Stomach (tissue), 4 donors: ENCODE measurements at regions not wholly inside any gene's neighbourhood (a gene's known extent, or its start where the extent isn't known, plus 50 kb on each side); places are given as distances from the start of the nearest gene placed in this dataset.

Experiments used
- POLR2A ChIP-seq, 4 donors: fragments of 450-650 bp; IDR thresholded peaks; one replicate each; pipeline ENCODE4 v1.6.1; 2016; ENCODE audit warnings: antibody characterized with exemption in 4 of 4, control low read depth in 2 of 4, mild to moderate bottlenecking in 1 of 4, moderate library complexity in 1 of 4
- TF ChIP-seq, protein P1 (sequence below), 7 experiments: fragments of 450-650 bp in 4 of 7; fragments of 200-600 bp in 3 of 7; sonication (generic) in 3 of 7; IDR thresholded peaks; one replicate each; pipeline ENCODE4 v1.5.1; 2016 to 2019; ENCODE audit warnings: antibody characterized with exemption in 7 of 7, control low read depth in 2 of 7, mild to moderate bottlenecking in 1 of 7

DNA sequence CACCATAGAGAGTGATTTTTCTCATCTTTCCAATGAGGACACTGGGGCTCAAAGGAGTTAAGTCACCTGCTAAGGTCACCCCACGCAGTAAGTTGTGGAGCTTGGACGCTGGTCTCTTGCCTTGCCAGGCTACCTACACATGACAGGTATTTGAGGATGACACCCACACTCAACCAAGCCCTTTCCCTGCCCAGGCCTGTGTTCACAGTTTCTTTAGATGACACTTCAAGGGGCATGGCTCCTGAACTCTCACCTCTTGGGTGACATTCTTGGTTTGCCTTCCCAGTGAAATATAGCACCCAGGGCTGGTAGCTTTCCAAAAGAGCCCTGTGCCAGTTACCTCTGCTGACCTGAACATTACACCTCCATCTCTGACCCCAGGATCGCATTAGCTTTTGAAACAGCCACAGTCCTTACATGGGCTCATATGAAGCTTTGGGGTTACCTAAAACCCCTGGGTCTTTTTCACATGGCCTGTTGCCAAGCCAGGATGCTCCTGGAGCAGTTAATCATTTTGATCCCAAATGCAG lies 148.0 kb downstream of the RPLP1 start:
- TF ChIP-seq, protein P1, sequence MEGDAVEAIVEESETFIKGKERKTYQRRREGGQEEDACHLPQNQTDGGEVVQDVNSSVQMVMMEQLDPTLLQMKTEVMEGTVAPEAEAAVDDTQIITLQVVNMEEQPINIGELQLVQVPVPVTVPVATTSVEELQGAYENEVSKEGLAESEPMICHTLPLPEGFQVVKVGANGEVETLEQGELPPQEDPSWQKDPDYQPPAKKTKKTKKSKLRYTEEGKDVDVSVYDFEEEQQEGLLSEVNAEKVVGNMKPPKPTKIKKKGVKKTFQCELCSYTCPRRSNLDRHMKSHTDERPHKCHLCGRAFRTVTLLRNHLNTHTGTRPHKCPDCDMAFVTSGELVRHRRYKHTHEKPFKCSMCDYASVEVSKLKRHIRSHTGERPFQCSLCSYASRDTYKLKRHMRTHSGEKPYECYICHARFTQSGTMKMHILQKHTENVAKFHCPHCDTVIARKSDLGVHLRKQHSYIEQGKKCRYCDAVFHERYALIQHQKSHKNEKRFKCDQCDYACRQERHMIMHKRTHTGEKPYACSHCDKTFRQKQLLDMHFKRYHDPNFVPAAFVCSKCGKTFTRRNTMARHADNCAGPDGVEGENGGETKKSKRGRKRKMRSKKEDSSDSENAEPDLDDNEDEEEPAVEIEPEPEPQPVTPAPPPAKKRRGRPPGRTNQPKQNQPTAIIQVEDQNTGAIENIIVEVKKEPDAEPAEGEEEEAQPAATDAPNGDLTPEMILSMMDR (IDR thresholded peaks at IDR 0.05): no peak
- no peak for TF ChIP-seq POLR2A (IDR thresholded peaks at IDR 0.05)
